ENCODE measurements at regions not wholly inside any gene's neighbourhood (a gene's known extent, or its start where the extent isn't known, plus 50 kb on each side); places are given as distances from the start of the nearest gene placed in this dataset.

GRCh38 chr12:92650228-92650822 is 52.5 kb upstream of the PLEKHG7 start:
- DNase-seq (ENCODE audit: low read depth in 2 of 2), result no peak

GRCh38 chr12:92649511-92650227 is 53.1 kb upstream of the PLEKHG7 start:
- peak; percentile 86 to 87 for DNase-seq (ENCODE audit: low read depth in 2 of 2)

DNA sequence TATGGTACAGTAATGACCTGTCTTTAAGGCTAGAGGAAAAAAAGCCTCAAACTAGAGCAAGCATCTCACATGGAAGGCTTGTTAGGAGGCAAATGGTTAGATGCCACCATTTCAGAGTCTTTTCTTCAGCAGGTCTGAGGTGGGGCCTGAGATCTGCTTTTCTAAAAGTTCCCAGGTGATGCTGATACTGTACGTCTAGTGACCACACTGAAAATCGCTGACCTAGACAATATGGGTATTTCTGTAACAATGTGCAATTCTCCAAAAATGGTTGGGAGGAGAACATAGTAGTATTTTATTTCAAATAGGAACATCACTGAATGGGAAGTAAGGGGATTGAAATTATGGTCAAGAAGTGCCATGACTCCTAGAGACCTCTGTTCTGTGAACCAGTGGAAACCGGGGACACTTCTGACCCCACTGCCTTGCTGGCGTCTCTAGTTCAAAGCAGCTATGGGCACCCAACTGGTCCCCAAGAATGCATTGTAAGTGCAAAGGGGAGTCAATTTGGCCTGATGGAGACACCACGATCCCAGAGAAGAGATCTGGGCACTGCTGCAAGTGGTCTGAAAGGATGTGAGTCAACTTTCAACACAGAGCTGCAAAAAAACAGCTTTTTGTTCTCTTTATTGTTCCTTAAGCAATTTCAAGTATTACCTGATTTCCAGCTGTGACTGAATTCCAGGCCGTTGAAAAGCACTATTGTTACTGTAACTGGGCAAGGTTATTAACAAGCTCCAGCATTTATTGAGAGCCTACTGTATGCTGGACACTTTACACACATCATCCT is 54.4 kb upstream of the PLEKHG7 start:
- peak in 1 of 2 donors; percentile 22 for DNase-seq (ENCODE audit: low read depth in 2 of 2)

GRCh38 chr12:92641291-92641690 is 61.5 kb upstream of the PLEKHG7 start:
- no peak for DNase-seq (ENCODE audit: low read depth in 2 of 2)

- DNase-seq (ENCODE audit: low read depth in 2 of 2), result no peak
Measured at GRCh38 chr12:92640691-92641090, 62.1 kb upstream of the PLEKHG7 start.

- no peak for DNase-seq (ENCODE audit: low read depth in 2 of 2)
Measured at GRCh38 chr12:92639017-92639416, 63.8 kb upstream of the PLEKHG7 start.

DNA sequence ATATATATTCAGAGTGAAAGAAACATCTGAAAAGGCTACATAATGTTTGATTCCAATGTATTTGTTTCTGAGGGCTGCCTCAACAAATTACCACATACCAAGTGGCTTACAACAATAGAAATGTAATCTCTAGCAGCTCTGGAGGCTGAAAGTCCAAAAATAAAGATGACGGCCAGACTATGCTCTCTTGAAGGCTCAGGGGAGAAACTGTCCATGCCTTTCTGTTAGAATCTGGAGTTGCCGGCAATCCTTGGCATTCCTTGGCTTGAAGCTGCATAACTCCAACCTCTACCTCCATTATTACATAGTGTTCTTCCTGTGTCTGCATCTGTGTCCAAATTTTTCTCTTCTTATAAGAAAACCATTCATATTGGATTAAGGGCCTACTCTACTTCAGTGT is 68.1 kb upstream of the PLEKHG7 start:
- DNase-seq (ENCODE audit: low read depth in 2 of 2), result no peak

GRCh38 chr12:92634202-92634601 is 68.6 kb upstream of the PLEKHG7 start:
- no peak for DNase-seq (ENCODE audit: low read depth in 2 of 2)

DNA sequence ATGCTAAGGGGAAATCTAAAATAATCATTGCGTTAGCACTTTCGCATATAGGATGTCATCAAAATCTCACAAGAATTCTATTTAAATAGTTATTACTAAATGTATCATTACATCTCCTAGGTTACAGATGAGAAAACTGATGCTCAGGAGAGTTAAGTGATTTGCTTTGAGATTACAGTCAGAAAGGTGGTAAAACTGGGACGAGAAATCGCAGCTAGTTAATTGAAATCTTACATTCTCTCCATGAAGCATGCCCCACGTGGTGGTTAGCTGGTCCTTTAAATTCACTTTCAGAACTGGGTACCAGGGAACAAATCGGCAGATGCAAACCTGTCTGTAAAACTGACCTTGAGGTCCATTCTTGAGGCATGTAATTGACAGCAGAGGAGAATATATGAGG is 71.8 kb upstream of the PLEKHG7 start:
- no peak for DNase-seq (ENCODE audit: low read depth in 2 of 2)

- DNase-seq (ENCODE audit: low read depth in 2 of 2), result peak in 1 of 2 donors; percentile 45
Measured at GRCh38 chr12:92629349-92630065, 73.3 kb upstream of the PLEKHG7 start.

- no peak for DNase-seq (ENCODE audit: low read depth in 2 of 2)
Measured at GRCh38 chr12:92628476-92628875, 74.3 kb upstream of the PLEKHG7 start.

DNA sequence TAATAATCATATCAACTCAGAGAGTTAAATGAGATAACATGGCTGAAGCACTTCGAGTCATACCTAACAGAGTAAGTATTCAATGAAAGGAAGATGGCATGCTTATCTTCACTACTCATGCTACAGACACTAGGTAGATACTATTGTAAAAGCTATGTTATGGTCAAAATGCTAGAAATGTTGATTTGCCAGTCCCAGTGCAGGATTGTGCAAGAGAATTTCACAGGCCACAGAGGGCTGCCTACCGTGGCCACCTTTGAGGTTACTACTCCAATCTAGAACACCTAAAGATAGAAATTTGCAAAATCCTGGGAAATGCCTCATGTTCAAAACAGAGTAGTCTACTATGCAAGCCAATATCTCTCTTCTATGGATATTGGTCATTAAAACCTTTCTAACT is 75.3 kb upstream of the PLEKHG7 start:
- DNase-seq (ENCODE audit: low read depth in 2 of 2), result no peak

DNA sequence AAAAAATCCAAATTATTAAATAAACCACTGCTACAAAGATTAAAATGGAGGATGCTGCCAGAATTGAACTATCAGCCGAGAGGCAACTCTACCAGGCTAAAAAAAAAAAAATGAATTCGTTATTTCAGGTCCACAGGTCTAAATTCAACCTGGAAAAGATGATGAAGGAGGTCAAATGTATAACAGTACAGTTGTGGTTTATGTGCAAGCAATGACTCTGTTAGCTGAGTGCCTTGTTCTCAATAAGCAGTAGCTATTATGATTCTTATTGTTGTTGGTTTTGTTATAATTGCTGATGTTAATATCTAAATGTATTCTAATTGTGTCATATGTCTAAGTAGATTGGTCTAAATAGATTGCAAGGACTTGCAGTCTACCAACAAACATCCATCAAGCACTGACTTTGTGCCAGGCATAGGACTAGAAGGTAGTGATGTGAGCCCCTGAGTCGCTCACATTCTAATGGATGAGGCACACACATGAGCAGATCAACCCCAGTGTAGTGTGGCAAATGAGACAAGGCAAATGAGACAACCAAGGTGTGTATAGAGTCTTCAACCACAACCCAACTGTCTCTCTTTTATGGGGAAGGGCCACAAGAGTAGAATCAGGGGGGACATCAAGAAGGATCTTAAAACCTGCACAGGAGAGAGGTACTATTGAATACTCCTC is 77.0 kb upstream of the PLEKHG7 start:
- DNase-seq (ENCODE audit: low read depth in 2 of 2), result no peak

- peak in 1 of 2 donors; percentile 35 for DNase-seq (ENCODE audit: low read depth in 2 of 2)
Measured at GRCh38 chr12:92624236-92624635, 78.6 kb upstream of the PLEKHG7 start.

GRCh38 chr12:92623386-92623785 is 79.4 kb upstream of the PLEKHG7 start:
- no peak for DNase-seq (ENCODE audit: low read depth in 2 of 2)

- no peak for DNase-seq (ENCODE audit: low read depth in 2 of 2)
Measured at GRCh38 chr12:92621833-92622232, 81.0 kb upstream of the PLEKHG7 start.

- no peak for DNase-seq (ENCODE audit: low read depth in 2 of 2)
Measured at GRCh38 chr12:92621312-92621711, 81.5 kb upstream of the PLEKHG7 start.

- DNase-seq (ENCODE audit: low read depth in 2 of 2), result peak in 1 of 2 donors; percentile 13
Measured at GRCh38 chr12:92619730-92620684, 82.8 kb upstream of the PLEKHG7 start.

DNA sequence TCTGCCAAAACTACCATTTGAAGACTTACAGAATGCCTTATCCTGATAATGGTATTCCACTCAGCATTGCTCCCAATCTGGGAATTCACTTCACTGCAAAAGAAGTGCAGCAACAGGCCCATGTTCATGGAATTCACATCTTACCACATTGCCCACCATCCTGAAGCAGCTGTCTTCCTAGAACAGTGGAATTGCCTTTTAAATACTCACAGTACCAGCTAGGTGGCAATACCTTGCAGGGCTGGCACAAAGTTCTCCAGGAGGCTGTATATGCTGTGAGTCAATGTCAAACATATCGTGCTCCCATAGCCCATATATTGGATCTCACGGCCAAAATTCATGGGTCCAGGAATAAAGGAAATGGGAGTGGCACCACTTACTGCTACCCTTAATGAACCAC is 83.8 kb upstream of the PLEKHG7 start:
- no peak for DNase-seq (ENCODE audit: low read depth in 2 of 2)

- no peak for DNase-seq (ENCODE audit: low read depth in 2 of 2)
Measured at GRCh38 chr12:92615703-92616102, 87.1 kb upstream of the PLEKHG7 start.
